ENCODE measurements at regions not wholly inside any gene's neighbourhood (a gene's known extent, or its start where the extent isn't known, plus 50 kb on each side); places are given as distances from the start of the nearest gene placed in this dataset.

DNA sequence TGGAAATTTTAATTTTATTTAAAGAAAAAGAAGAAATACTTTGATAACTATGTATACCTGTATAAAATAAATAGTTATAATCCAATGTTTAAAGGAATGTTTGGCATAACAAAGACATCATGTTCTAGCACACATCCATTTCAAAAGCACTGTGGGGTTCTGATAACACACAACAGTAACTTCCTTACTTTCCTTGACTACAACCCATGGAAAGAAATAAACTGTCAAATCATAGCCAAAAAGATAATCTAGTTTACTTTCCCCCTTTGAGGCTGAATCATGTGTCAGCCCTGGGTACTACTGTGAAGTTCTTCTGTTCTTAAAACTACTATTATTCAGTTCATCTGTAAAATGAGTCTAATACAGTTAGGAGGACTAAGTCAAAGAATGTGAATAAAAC is 61.4 kb upstream of the PKIB start:
- no peaks in the 10 kb centered on the region for H3K9me3 ChIP-seq (ENCODE audit: low read length)
- no peak for TF ChIP-seq EZH2phosphoT487 (IDR thresholded peaks at IDR 0.05; ENCODE audit: borderline replicate concordance, low read depth, low read length)
- TF ChIP-seq, protein P1, sequence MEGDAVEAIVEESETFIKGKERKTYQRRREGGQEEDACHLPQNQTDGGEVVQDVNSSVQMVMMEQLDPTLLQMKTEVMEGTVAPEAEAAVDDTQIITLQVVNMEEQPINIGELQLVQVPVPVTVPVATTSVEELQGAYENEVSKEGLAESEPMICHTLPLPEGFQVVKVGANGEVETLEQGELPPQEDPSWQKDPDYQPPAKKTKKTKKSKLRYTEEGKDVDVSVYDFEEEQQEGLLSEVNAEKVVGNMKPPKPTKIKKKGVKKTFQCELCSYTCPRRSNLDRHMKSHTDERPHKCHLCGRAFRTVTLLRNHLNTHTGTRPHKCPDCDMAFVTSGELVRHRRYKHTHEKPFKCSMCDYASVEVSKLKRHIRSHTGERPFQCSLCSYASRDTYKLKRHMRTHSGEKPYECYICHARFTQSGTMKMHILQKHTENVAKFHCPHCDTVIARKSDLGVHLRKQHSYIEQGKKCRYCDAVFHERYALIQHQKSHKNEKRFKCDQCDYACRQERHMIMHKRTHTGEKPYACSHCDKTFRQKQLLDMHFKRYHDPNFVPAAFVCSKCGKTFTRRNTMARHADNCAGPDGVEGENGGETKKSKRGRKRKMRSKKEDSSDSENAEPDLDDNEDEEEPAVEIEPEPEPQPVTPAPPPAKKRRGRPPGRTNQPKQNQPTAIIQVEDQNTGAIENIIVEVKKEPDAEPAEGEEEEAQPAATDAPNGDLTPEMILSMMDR (conservative IDR thresholded peaks at IDR 0.05; ENCODE audit: low read length) = no peak
- H3K79me2 ChIP-seq (ENCODE audit: insufficient read depth, low read depth, low read length) = no peaks in the 10 kb centered on the region
- BruUV-seq (replicated peaks) = no TSS peak
- no peaks in the 10 kb centered on the region for H4K20me1 ChIP-seq (ENCODE audit: insufficient read depth, low read length)
- intact Hi-C loops (cut with micrococcal nuclease; ENCODE audit: unreplicated experiment) = no loop called here
- ChIA-PET CTCF (ENCODE audit: unreplicated experiment) (no interaction called here), POLR2A (no interaction called here)
- no peaks in the 10 kb centered on the region for H3K4me1 ChIP-seq (ENCODE audit: insufficient read depth, low read length, poor library complexity, severe bottlenecking)
- no peak overlapping the region for H3K4me3 ChIP-seq (ENCODE audit: low read depth, low read length, poor library complexity, severe bottlenecking)
- no peak overlapping the region for H3K27ac ChIP-seq (ENCODE audit: low read depth, low read length, poor library complexity, severe bottlenecking)
- H3K4me2 ChIP-seq (ENCODE audit: low read length) = no peak overlapping the region
- H3K36me3 ChIP-seq (ENCODE audit: insufficient read depth, low read length) = no peaks in the 10 kb centered on the region
- H3K9me2 ChIP-seq (ENCODE audit: insufficient read depth, low read length) = no peaks in the 10 kb centered on the region
- no peak for DNase-seq (ENCODE audit: low spot score)
- H2AFZ ChIP-seq (ENCODE audit: low read length) = no peak overlapping the region

DNA sequence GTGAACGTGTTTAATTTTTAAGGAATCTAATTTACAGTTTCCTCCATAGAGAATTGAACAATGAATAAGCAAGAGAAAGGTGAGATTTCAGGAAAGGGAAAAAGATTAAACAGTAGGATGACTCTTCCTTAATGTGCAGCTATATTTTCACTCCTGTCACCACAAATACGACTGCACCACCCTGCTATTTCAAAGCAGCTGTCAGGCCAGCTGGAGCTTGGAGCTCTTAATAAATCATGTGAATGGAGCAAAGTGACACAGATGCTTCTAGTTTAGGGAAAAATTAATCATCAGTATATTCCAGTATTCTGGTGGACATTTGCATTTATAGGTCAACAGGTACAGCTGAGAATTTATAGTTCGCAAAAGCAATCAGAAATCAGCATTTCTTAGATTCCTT is 56.5 kb upstream of the PKIB start:
- Histone ChIP-seq H3K36me3 (ENCODE audit: insufficient read depth, low read length) (no peaks in the 10 kb centered on the region), H3K9me3 (ENCODE audit: low read length) (no peaks in the 10 kb centered on the region), H3K9me2 (ENCODE audit: insufficient read depth, low read length) (no peaks in the 10 kb centered on the region), H3K4me3 (ENCODE audit: low read depth, low read length, poor library complexity, severe bottlenecking) (no peak overlapping the region), H2AFZ (ENCODE audit: low read length) (no peak overlapping the region), H3K79me2 (ENCODE audit: insufficient read depth, low read depth, low read length) (no peaks in the 10 kb centered on the region), H3K27ac (ENCODE audit: low read depth, low read length, poor library complexity, severe bottlenecking) (no peak overlapping the region), H3K4me1 (ENCODE audit: insufficient read depth, low read length, poor library complexity, severe bottlenecking) (no peaks in the 10 kb centered on the region), H4K20me1 (ENCODE audit: insufficient read depth, low read length) (no peaks in the 10 kb centered on the region), H3K4me2 (ENCODE audit: low read length) (no peak overlapping the region)
- intact Hi-C loops (cut with micrococcal nuclease; ENCODE audit: unreplicated experiment) = no loop called here
- ChIA-PET POLR2A (no interaction called here), CTCF (ENCODE audit: unreplicated experiment) (no interaction called here)
- TF ChIP-seq, protein P1 (conservative IDR thresholded peaks at IDR 0.05; ENCODE audit: low read length) = no peak
- TF ChIP-seq EZH2phosphoT487 (IDR thresholded peaks at IDR 0.05; ENCODE audit: borderline replicate concordance, low read depth, low read length) = no peak
- no peak for DNase-seq (ENCODE audit: low spot score)
- no TSS peak for BruUV-seq (replicated peaks)

DNA sequence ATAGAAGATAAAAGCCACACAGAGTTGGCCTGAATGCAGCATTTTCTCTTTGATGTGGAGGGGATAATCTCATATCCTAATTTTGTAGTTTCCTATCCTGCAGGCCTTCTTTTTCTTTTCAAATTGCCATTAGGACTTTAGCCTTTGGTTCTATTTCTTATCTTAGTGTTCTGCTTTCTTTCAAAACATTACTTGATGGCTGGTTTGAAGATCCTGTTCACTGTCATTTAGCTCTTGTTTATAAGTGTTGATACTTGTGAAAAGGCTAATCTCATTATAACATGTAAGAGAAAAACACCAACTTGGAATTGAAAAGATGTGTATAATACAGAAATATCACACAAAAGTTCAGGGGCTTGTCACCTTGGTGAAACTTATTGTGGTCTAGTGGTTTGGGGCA is 54.6 kb upstream of the PKIB start:
- BruUV-seq (replicated peaks) = no TSS peak
- H3K79me2 ChIP-seq (ENCODE audit: insufficient read depth, low read depth, low read length) = no peaks in the 10 kb centered on the region
- CTCF ChIA-PET (ENCODE audit: unreplicated experiment) = no interaction called here
- no peak for DNase-seq (ENCODE audit: low spot score)
- no peaks in the 10 kb centered on the region for H3K36me3 ChIP-seq (ENCODE audit: insufficient read depth, low read length)
- H2AFZ ChIP-seq (ENCODE audit: low read length) = no peak overlapping the region
- no peak overlapping the region for H3K4me2 ChIP-seq (ENCODE audit: low read length)
- TF ChIP-seq, protein P1 (conservative IDR thresholded peaks at IDR 0.05; ENCODE audit: low read length) = no peak
- TF ChIP-seq EZH2phosphoT487 (IDR thresholded peaks at IDR 0.05; ENCODE audit: borderline replicate concordance, low read depth, low read length) = no peak
- H3K27ac ChIP-seq (ENCODE audit: low read depth, low read length, poor library complexity, severe bottlenecking) = no peak overlapping the region
- H4K20me1 ChIP-seq (ENCODE audit: insufficient read depth, low read length) = no peaks in the 10 kb centered on the region
- no peaks in the 10 kb centered on the region for H3K4me1 ChIP-seq (ENCODE audit: insufficient read depth, low read length, poor library complexity, severe bottlenecking)
- no peaks in the 10 kb centered on the region for H3K9me3 ChIP-seq (ENCODE audit: low read length)
- POLR2A ChIA-PET = no interaction called here
- H3K9me2 ChIP-seq (ENCODE audit: insufficient read depth, low read length) = no peaks in the 10 kb centered on the region
- H3K4me3 ChIP-seq (ENCODE audit: low read depth, low read length, poor library complexity, severe bottlenecking) = no peak overlapping the region
- intact Hi-C loops (cut with micrococcal nuclease; ENCODE audit: unreplicated experiment) = no loop called here

All from OCI-LY7 (cell line).